B cell (primary cell): ENCODE measurements at regions not wholly inside any gene's neighbourhood (a gene's known extent, or its start where the extent isn't known, plus 50 kb on each side); places are given as distances from the start of the nearest gene placed in this dataset.

Source experiments
- ATAC-seq: fragments of 200-7000 bp; cut with Tn5 transposase; one replicate; pipeline ENCODE4 v1.10.0; 2021; ENCODE audit warnings: low read depth, mild to moderate bottlenecking, moderate number of reproducible peaks, moderate library complexity
- CTCF ChIA-PET: fragments of 350-600 bp; sonication (Branson Sonifier 250); formaldehyde crosslinking; loops from one replicate; lab custom pipeline; 2021; ENCODE audit warnings: antibody characterized with exemption, inconsistent platforms; lab: Charles Lee
- POLR2A ChIA-PET: fragments of 350-600 bp; sonication (Branson Sonifier 250); formaldehyde crosslinking; loops from one replicate; lab custom pipeline; 2021; ENCODE audit warnings: antibody characterized with exemption; lab: Charles Lee
- DNase-seq: peaks from one replicate; pipeline ENCODE4 v3.0.0; 2013
- H2AFZ ChIP-seq: 2 replicates; pipeline ENCODE4 v1.6.1; 2012; ENCODE audit warnings: mild to moderate bottlenecking, low read depth, low read length; ENCODE audit not compliant: insufficient read depth, poor library complexity, severe bottlenecking
- H3K27ac ChIP-seq, 2 donors: 1 replicate in 1 of 2; 2 replicates in 1 of 2; pipeline ENCODE4 v1.5.1; 2012 to 2013; ENCODE audit warnings: low read length in 2 of 2, mild to moderate bottlenecking in 2 of 2, moderate library complexity in 1 of 2
- H3K27me3 ChIP-seq, 4 experiments: fragments of 200-600 bp in 1 of 4; sonication (generic) in 1 of 4; replicated peaks in 1 of 4; 1 replicate in 2 of 4; 2 replicates in 2 of 4; pipeline versions ENCODE4 v1.6.1 to v1.7.0; 2013 to 2016; ENCODE audit warnings: low read length in 3 of 4, mild to moderate bottlenecking in 2 of 4, mixed read lengths in 1 of 4, moderate library complexity in 1 of 4; ENCODE audit not compliant: insufficient read depth in 4 of 4, control insufficient read depth in 3 of 4; ENCODE audit errors: control extremely low read depth in 1 of 4
- H3K36me3 ChIP-seq, 2 experiments: replicated peaks in 1 of 2; 1 replicate in 1 of 2; 2 replicates in 1 of 2; pipeline versions ENCODE4 v1.6.1 to v1.7.1; 2013; ENCODE audit warnings: low read length in 1 of 2; ENCODE audit not compliant: insufficient read depth in 2 of 2, control insufficient read depth in 1 of 2; ENCODE audit errors: control extremely low read depth in 1 of 2, extremely low read depth in 1 of 2
- H3K4me1 ChIP-seq, 2 donors: fragments of 200-600 bp in 1 of 2; sonication (generic) in 1 of 2; 1 replicate in 1 of 2; 2 replicates in 1 of 2; pipeline versions ENCODE4 v1.5.1 to v1.6.1; 2013 to 2017; ENCODE audit warnings: low read length in 2 of 2; ENCODE audit not compliant: control insufficient read depth in 2 of 2, insufficient read depth in 2 of 2
- H3K4me2 ChIP-seq: replicated peaks from 2 replicates; pipeline ENCODE3; 2012; ENCODE audit warnings: mild to moderate bottlenecking, low read depth, low read length; ENCODE audit not compliant: poor library complexity, severe bottlenecking
- H3K4me3 ChIP-seq, 5 experiments: fragments of 200-600 bp in 1 of 5; sonication (generic) in 1 of 5; 1 replicate in 3 of 5; 2 replicates in 2 of 5; pipeline versions ENCODE4 v1.5.1 to v1.7.0; 2011 to 2016; ENCODE audit warnings: low read length in 4 of 5, mild to moderate bottlenecking in 4 of 5, low read depth in 2 of 5, control low read depth in 1 of 5, moderate library complexity in 1 of 5; ENCODE audit not compliant: insufficient read depth in 1 of 5; ENCODE audit errors: control extremely low read depth in 1 of 5, extremely low read depth in 1 of 5
- H3K79me2 ChIP-seq: fragments of 200-600 bp; sonication (generic); one replicate; pipeline ENCODE4 v1.6.0; 2016; ENCODE audit warnings: low read length; ENCODE audit not compliant: control insufficient read depth, insufficient read depth
- H3K9ac ChIP-seq: fragments of 200-600 bp; sonication (generic); 2 replicates; pipeline ENCODE4 v1.6.1; 2017; ENCODE audit warnings: mild to moderate bottlenecking, low read length, moderate library complexity
- H3K9me3 ChIP-seq, 3 donors: one replicate each; pipeline versions ENCODE4 v1.6.1 to v1.7.1; 2013; ENCODE audit warnings: low read length in 2 of 3; ENCODE audit not compliant: control insufficient read depth in 2 of 3, insufficient read depth in 1 of 3; ENCODE audit errors: control extremely low read depth in 1 of 3
- H4K20me1 ChIP-seq: 2 replicates; pipeline ENCODE4 v1.6.0; 2012; ENCODE audit warnings: mild to moderate bottlenecking, low read length; ENCODE audit not compliant: insufficient read depth, control insufficient read depth, poor library complexity, severe bottlenecking
- H3K27ac Mint-ChIP-seq: one replicate; pipeline ENCODE4 v1.8.0; 2021; ENCODE audit warnings: mixed read lengths
- H3K27me3 Mint-ChIP-seq: one replicate; pipeline ENCODE4 v1.8.0; 2021; ENCODE audit warnings: mixed read lengths
- H3K4me1 Mint-ChIP-seq: one replicate; pipeline ENCODE4 v1.8.0; 2021; ENCODE audit warnings: mixed read lengths
- H3K4me3 Mint-ChIP-seq: one replicate; pipeline ENCODE4 v1.8.0; 2021; ENCODE audit warnings: mixed read lengths
- H3K9me3 Mint-ChIP-seq: one replicate; pipeline ENCODE4 v1.8.0; 2022; ENCODE audit warnings: mixed read lengths; ENCODE audit not compliant: insufficient read depth
- EZH2 ChIP-seq: IDR thresholded peaks from 2 replicates; pipeline ENCODE4 v1.6.1; 2012; ENCODE audit warnings: borderline replicate concordance, low read depth, mild to moderate bottlenecking, moderate library complexity, low read length; ENCODE audit not compliant: insufficient read depth, poor library complexity, severe bottlenecking
- WGBS: methylation state at CpG from one replicate; pipeline ENCODE4 v1.1.5; 2013; ENCODE audit warnings: missing lambda C conversion rate; ENCODE audit not compliant: insufficient coverage; 5-methylcytosine and 5-hydroxymethylcytosine counted together
- intact Hi-C: fragments of 100-400 bp; cut with micrococcal nuclease; formaldehyde crosslinking; loops from one replicate; pipeline ENCODE4 v1.10.0; 2022
- TF ChIP-seq, protein P1 (sequence below): fragments of 200-600 bp; IDR thresholded peaks from one replicate; pipeline ENCODE4 v1.8.0; 2022; ENCODE audit warnings: antibody characterized with exemption, mild to moderate bottlenecking

DNA sequence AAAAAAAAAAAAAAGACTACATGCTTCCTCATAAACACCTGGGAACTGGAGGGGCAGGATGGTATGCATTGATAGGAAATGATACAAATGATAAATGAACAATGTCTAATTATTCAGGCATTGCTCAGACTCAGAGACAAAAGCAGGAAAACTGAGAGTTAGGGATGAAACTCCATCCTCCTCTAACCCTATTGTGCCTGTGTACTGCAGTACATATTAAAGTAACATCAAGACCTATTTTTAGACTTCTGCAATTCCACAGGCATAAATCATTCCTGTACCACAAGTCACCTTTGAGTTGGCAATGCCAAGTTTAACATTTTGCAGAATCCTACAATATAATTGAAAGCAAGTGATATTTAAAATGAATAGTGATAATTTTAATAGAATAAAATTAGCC is 156.5 kb upstream of the USP15 start:
- no peaks in the 10 kb centered on the region for H3K4me1 ChIP-seq
- ChIA-PET POLR2A (no interaction called here), CTCF (no interaction called here)
- H3K4me2 ChIP-seq, result no peak overlapping the region
- DNase-seq (no peak), ATAC-seq (no peak)
- no peaks in the 10 kb centered on the region for H3K36me3 ChIP-seq
- H2AFZ ChIP-seq, result no peak overlapping the region
- H3K4me3 ChIP-seq, result no peak overlapping the region
- no peaks in the 10 kb centered on the region for H3K79me2 ChIP-seq
- H3K9me3 ChIP-seq, result no peaks in the 10 kb centered on the region
- no peaks in the 10 kb centered on the region for H3K4me1 Mint-ChIP-seq
- H3K27ac ChIP-seq, result no peak overlapping the region
- no peaks in the 10 kb centered on the region for H3K27me3 ChIP-seq
- peaks cover 5% of the 10 kb centered on the region for H3K27me3 Mint-ChIP-seq
- H3K27ac Mint-ChIP-seq, result no peak overlapping the region
- H3K9me3 Mint-ChIP-seq, result no peaks in the 10 kb centered on the region
- H3K4me3 Mint-ChIP-seq, result no peak overlapping the region
- TF ChIP-seq, protein P1, sequence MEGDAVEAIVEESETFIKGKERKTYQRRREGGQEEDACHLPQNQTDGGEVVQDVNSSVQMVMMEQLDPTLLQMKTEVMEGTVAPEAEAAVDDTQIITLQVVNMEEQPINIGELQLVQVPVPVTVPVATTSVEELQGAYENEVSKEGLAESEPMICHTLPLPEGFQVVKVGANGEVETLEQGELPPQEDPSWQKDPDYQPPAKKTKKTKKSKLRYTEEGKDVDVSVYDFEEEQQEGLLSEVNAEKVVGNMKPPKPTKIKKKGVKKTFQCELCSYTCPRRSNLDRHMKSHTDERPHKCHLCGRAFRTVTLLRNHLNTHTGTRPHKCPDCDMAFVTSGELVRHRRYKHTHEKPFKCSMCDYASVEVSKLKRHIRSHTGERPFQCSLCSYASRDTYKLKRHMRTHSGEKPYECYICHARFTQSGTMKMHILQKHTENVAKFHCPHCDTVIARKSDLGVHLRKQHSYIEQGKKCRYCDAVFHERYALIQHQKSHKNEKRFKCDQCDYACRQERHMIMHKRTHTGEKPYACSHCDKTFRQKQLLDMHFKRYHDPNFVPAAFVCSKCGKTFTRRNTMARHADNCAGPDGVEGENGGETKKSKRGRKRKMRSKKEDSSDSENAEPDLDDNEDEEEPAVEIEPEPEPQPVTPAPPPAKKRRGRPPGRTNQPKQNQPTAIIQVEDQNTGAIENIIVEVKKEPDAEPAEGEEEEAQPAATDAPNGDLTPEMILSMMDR, result no peak
- TF ChIP-seq EZH2, result no peak
- no peak overlapping the region for H3K9ac ChIP-seq
- intact Hi-C loops, result no loop called here
- no peaks in the 10 kb centered on the region for H4K20me1 ChIP-seq

DNA sequence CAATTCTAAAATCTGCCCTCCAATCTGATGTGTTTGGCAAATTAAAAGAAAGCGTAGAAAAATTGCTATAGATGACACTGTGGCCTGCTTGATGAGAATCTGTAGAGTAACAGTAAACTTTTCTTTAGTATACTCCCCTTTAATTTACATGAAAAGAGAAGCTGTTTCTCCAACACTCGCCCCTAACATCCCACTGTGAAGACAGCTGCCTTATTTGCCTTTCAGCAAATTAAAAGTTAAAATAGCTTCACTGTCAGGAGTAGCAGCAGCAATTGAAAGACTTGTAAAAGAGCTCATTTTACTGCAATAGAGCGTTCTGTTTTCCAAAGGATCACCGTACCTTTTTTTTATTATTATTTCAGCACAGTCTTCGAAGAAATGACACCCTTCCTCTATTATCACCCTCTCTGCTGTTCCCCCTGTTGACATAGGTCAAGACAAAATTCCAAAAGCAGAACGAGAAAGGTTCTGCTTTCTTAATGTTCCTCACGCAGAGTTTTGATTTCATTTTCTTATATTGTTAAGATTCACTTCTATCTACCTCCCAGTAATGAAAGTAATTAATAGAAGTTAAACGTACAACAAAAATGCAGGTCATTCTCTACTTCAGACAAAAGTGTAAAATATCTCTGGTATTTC is 153.5 kb upstream of the USP15 start:
- H3K27me3 Mint-ChIP-seq, result peaks cover 5% of the 10 kb centered on the region
- WGBS, result 67% methylated on average over 4 of the region's 8 CpGs

More for the DNA sequence above, 153.5 kb upstream of the USP15 start:
- intact Hi-C loops, result no loop called here
- no peak overlapping the region for H2AFZ ChIP-seq
- no peaks in the 10 kb centered on the region for H3K36me3 ChIP-seq
- no peak overlapping the region for H3K27ac ChIP-seq
- no peak for TF ChIP-seq EZH2
- TF ChIP-seq, protein P1, result no peak
- no peak overlapping the region for H3K9ac ChIP-seq
- CTCF ChIA-PET, result no interaction called here
- Mint-ChIP-seq H3K4me1 (no peaks in the 10 kb centered on the region), H3K27ac (no peak overlapping the region), H3K9me3 (no peaks in the 10 kb centered on the region), H3K4me3 (no peak overlapping the region)
- no peaks in the 10 kb centered on the region for H4K20me1 ChIP-seq
- H3K4me1 ChIP-seq, result no peaks in the 10 kb centered on the region
- POLR2A ChIA-PET, result no interaction called here
- no peak overlapping the region for H3K4me2 ChIP-seq
- no peak overlapping the region for H3K4me3 ChIP-seq
- no peak for ATAC-seq
- H3K9me3 ChIP-seq, result no peaks in the 10 kb centered on the region
- H3K79me2 ChIP-seq, result no peaks in the 10 kb centered on the region
- DNase-seq, result no peak
- no peaks in the 10 kb centered on the region for H3K27me3 ChIP-seq
